Esophagus muscularis mucosa (tissue), 3 donors: ENCODE measurements at regions not wholly inside any gene's neighbourhood (a gene's known extent, or its start where the extent isn't known, plus 50 kb on each side); places are given as distances from the start of the nearest gene placed in this dataset.

Experiments used
- POLR2AphosphoS5 ChIP-seq, 2 donors: sonication (generic); formaldehyde crosslinking; IDR thresholded peaks; one replicate each; pipeline ENCODE4 v1.6.1; 2017; ENCODE audit warnings: antibody characterized with exemption in 2 of 2
- TF ChIP-seq, protein P1 (sequence below), 3 experiments: fragments of 200-600 bp in 2 of 3; fragments of 450-650 bp in 1 of 3; sonication (generic) in 2 of 3; IDR thresholded peaks; one replicate each; pipeline ENCODE4 v1.5.1; 2017 to 2019; ENCODE audit warnings: antibody characterized with exemption in 3 of 3, mild to moderate bottlenecking in 2 of 3, moderate library complexity in 1 of 3

DNA sequence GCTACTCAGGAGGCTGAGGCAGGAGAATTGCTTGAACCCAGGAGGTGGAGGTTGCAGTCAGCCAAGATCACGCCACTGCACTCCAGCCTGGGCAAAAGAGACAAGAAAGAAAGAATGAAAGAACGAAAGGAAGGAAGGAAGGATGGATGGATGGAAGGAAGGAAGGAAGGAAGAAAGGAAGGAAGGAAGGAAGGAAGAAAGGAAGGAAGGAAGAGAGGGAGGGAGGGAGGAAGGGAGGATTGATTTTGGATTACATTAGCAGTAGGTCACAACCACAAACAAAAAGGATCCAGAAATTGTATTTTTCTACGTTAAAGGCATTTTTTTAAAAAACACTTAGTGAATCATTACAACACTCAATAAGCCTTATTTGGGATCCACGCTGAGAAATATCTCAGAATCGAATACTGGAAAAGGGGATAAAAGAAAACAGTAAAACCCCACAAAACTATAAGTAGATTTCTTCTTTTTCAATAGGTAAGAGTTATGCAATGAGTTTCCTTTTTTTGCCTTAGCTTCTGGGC, 136.9 kb upstream of the FREM1 start:
- TF ChIP-seq, protein P1, sequence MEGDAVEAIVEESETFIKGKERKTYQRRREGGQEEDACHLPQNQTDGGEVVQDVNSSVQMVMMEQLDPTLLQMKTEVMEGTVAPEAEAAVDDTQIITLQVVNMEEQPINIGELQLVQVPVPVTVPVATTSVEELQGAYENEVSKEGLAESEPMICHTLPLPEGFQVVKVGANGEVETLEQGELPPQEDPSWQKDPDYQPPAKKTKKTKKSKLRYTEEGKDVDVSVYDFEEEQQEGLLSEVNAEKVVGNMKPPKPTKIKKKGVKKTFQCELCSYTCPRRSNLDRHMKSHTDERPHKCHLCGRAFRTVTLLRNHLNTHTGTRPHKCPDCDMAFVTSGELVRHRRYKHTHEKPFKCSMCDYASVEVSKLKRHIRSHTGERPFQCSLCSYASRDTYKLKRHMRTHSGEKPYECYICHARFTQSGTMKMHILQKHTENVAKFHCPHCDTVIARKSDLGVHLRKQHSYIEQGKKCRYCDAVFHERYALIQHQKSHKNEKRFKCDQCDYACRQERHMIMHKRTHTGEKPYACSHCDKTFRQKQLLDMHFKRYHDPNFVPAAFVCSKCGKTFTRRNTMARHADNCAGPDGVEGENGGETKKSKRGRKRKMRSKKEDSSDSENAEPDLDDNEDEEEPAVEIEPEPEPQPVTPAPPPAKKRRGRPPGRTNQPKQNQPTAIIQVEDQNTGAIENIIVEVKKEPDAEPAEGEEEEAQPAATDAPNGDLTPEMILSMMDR (IDR thresholded peaks at IDR 0.05) = no peak
- TF ChIP-seq POLR2AphosphoS5 (IDR thresholded peaks at IDR 0.05) = no peak
